LNCAP (cell line): ENCODE measurements at regions not wholly inside any gene's neighbourhood (a gene's known extent, or its start where the extent isn't known, plus 50 kb on each side); places are given as distances from the start of the nearest gene placed in this dataset.

Experiments used
- TF ChIP-seq, protein P1 (sequence below): fragments of 450-650 bp; IDR thresholded peaks from 2 replicates; pipeline ENCODE4 v1.5.1; 2017; ENCODE audit warnings: mild to moderate bottlenecking

DNA sequence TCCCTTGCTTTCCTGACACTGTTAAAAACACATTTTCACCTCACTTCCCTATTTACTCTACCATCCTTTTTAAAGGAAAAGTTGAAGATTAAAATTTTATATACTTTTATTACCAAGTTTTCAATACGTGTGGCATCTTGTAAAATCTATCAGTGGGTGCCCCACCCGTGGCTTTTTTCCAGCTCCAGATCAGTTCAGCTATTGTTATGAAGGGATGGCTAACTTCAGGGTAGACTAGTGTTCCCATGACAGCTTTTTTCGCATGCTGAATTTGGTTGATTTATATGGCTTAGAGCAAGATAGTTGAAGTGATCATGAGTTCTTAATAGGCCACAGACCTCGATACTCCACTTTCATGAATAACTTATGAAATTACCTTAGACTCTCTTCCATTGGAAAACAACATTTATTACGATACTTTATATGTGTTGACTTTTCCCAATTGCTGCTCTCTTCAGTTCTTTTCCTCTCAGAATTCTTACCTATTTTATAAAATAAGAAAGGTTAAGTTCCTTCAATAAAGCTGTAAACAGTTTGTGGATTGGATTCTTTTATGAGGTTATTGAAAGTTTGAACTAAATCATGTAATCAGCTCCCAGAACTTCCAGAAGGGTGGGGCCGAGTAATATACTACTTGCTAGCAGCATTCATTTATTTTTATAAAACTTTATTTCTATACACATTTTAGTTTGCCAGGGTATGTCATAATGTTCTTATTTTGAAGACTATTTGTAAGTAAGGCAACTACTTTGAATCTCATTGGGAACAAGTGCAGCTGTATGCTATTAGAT lies 680.9 kb downstream of the SATB2 start:
- TF ChIP-seq, protein P1, sequence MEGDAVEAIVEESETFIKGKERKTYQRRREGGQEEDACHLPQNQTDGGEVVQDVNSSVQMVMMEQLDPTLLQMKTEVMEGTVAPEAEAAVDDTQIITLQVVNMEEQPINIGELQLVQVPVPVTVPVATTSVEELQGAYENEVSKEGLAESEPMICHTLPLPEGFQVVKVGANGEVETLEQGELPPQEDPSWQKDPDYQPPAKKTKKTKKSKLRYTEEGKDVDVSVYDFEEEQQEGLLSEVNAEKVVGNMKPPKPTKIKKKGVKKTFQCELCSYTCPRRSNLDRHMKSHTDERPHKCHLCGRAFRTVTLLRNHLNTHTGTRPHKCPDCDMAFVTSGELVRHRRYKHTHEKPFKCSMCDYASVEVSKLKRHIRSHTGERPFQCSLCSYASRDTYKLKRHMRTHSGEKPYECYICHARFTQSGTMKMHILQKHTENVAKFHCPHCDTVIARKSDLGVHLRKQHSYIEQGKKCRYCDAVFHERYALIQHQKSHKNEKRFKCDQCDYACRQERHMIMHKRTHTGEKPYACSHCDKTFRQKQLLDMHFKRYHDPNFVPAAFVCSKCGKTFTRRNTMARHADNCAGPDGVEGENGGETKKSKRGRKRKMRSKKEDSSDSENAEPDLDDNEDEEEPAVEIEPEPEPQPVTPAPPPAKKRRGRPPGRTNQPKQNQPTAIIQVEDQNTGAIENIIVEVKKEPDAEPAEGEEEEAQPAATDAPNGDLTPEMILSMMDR = no peak

DNA sequence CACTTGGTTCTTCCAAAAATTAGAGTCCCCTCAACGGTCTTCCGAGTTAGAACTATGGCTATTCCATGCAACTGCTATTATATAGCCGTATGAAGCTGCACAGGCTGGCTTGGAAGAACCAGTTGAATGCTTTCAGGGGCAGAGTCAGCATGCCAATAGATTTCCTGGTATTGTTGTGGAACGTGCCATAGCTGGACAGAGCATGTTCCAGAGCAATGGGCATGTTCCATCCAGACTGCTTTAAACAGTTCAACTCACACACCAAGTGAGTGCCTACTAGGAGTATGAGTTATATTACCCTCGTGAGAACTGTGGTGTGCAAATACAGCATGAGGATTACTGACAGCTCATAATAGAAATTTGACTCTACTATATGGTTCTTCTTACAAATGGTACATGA lies 682.0 kb downstream of the SATB2 start:
- TF ChIP-seq, protein P1 = no peak

DNA sequence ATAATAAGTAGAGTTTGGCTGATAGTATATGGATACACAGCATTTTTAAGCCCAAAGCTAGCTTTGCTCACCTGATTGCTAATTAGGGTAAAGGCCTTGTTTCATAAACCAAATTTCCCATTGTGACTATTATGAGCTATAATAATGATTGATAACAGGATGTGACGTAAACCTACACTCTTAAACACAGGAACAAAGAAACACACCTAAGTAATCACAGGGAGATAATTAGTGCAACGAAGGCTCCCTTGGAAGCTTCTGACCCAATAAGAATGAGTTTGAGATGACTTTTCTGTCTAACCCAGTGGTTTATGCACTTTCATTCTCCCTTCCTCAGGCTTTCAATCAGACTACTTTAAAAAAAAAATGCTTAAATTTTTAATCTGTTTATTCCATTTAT lies 683.2 kb downstream of the SATB2 start:
- TF ChIP-seq, protein P1 = no peak

DNA sequence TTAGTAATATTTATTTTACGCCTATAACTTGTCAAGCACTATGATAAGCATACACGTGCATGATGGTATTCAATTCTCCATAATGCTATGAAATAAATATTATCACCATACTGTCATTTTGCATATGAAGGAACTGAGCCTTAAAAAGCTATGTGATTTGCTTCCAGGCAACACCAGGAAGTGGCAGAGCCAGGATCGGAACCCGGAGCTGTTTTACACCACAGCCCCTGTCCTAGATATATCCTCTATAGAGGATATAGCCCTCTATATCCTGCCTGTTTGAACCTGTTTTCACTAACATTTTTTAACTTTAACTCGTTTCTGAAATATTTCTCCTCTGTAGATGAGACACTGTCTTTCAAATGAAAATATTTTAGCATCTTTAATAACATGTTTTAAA lies 690.0 kb downstream of the SATB2 start:
- TF ChIP-seq, protein P1 = no peak

DNA sequence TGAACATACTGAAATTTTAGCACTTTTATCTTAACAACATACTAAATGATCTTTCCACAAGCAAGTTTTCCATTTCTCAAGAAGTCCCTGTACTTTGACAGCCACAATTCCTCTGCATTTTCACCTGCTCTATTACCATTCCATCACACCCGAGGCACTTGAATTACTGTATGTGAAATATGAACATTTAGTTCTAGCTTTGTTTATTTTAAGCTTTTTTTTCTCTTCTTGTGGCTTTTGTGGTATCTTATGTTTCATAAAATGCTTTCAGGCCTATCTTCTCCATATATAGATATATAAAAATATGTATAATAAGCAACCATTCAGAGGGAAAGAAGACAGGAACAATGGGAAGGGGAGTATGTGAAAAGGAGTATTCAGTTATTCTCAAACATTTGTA lies 693.9 kb downstream of the SATB2 start:
- TF ChIP-seq, protein P1 = no peak

DNA sequence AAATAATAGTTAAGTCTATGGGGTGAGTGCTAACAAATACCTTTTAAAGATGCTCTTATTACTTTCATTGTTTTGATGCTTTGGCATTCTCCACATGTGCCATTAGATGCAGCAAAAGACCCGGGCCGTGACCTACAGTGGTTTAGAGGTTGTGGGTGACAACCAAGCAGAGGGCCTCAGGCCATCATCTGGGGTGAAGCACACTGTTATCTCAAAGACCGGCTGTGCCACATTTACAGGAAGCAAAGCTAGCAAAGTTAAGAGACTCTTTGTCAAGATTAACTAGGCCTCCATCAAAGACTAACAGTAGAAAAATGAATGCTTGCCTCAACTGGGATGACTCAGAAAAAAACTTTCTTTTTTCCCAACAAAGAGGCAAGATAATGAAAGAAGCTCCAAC lies 695.3 kb downstream of the SATB2 start:
- TF ChIP-seq, protein P1 = no peak

DNA sequence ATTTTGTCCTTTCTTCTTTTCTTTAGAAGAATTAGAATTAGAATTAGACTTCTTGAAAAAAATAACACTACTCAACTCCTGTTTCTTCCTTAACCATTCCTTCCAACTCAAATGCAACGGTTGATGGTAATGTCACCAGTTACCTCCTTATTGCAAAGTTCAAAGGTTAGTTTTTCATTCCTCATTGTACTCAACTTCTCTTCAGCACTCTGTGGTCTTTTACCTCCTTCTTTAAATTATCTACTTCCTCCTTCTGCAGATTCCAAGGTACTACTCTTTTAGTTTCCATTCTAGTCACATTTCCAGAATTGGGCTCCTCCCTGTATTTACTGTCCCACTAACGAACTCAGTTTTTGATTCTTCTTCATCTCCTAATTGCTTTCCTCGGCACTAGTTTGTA lies 700.7 kb downstream of the SATB2 start:
- TF ChIP-seq, protein P1 = no peak

DNA sequence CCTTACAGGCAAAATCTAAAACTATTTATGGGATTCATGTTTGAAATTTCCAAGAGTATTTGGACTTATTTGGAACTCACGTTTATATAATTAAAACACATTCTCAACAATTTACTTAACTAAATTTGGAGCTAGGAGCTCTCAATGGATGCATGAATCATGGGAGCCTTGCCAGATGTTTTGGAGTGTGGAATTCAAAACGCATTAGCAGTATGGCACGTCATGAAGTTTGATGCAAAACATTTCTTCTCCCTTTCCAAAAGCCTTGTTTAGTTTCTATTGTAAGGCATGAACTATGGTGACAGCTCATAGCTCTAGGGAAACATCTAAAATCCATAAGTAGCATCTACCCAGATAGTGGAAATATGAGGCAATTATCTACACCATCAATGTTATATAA lies 701.6 kb downstream of the SATB2 start:
- TF ChIP-seq, protein P1 = no peak
